ENCODE measurements at regions not wholly inside any gene's neighbourhood (a gene's known extent, or its start where the extent isn't known, plus 50 kb on each side); places are given as distances from the start of the nearest gene placed in this dataset.

- DNase-seq, result no peak
Measured at GRCh38 chr1:39109644-39110043, 83.5 kb downstream of the NDUFS5 start.

GRCh38 chr1:39110325-39110851 is 84.2 kb downstream of the NDUFS5 start:
- no peak for DNase-seq

DNA sequence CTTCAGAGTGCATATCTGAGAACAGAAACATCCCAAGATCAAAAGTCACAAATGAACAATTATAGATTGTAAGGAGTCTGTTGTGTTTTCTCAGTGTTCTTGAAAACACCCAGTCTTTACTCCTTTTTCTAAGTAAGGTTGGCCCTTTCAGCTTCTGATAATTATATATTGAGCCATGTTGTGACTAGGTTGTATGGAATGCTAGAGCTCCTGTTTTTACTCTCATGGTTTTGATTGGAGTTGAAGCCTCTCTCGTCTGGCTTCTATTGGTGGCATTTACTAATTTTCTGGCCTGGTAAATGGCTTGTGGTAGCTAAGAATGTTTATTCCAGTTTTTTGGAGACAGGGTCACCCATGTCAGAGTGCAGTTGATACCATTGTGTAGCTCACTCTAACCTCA is 84.7 kb downstream of the NDUFS5 start:
- no peak for DNase-seq

- no peak for DNase-seq
Measured at GRCh38 chr1:39113109-39113743, 87.1 kb downstream of the NDUFS5 start.

DNA sequence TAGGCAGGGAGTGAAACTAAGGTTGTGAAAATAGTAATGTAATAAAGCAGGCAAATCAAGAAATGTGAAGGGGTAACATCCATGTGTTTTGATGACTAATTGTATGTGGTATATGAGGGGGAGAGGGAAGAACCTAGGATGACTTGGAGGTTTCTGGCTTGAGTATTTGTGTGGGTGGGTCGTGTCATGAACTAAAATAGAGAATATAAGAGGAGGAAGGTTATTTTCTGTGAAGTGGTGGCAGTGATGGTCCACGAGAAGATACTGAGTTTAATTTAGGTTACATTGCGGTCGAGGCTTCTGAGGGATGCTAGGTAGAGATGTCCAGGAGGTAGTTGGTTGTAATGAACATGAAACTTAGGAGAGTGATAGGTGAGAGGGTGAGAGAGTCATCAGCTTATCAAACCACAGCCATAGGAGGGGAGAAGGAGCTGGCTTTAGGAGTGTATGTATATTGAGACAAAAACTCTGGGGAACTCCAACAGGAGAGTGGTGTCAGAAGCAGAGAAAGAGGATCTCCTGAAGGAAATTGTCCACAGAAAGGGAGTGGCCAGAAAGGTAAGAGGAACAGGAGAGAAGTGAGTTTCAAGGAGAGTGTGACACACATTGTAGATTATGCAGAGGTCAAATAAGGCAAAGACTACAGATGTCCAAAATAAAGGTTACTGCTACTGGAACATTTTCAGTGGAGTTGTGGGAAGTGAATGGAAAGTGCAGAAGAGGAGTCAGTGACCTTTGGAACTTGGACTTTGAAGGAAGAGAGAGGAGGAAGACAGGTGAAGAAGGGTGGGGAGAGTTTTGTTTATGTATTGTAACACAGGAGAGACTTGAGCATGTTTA is 89.0 kb upstream of the MACF1 start:
- no peak for DNase-seq

- no peak for DNase-seq
Measured at GRCh38 chr1:39116116-39116607, 88.3 kb upstream of the MACF1 start.

DNA sequence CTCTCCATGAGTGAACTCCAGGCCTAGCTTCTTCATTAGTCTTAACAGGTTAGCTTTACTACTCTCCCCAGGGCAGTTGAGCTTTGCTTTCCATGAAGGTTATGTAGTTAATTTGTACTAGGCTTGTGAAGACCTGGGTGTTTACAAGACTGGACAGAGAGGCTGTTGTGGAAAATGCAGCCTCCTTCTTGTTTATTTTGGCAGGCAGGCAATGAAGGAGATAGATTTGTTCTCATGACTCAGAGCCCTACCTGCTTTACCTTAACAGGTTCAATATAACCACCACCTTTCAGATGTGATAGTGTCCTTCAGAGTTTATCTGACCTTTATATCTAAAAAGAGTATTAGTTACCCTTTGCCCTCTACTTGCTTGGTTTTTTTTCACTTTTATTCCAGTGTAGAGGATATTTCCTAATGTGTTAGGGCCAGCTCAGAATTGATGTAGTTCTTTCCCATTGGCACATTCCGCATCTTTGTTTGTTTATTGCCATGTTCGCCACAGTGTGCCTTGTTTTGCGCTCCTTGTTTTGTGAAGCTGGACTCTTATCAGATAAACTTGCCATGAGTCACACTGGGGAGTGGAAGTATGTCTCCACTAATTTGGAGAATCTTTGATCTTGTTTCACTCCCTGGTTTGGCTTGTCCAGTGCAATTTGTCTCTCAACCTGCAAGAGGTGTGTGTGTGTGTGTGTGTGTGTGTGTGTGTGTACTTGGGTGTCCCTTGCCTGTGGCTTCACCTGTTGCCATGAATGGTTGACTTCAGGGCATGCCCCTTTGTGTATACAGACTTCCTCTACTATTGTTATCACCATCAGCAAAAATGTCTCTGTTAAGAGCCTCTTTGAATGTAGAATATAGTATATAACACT is 87.4 kb upstream of the MACF1 start:
- DNase-seq, result no peak

- DNase-seq, result no peak
Measured at GRCh38 chr1:39117899-39118450, 86.5 kb upstream of the MACF1 start.

GRCh38 chr1:39122056-39122455 is 82.4 kb upstream of the MACF1 start:
- DNase-seq, result no peak

DNA sequence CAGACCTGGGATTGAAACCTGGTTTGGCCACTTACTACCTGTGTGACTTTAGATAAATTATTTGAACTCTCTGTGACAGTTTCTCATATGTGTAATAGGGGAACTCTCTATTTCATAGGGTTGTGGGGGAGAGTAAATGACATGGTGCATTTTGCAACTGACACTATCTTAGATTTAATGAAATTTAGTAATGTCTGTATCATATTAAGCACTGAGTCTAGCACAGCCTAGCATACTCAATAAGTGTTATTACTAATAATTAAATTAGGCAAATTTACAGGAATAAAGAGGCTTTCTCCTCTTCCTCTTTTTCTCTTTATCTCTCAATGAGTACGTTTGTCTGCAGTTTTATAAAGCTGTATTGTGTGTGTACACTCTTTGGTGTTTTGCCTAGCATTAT is 80.2 kb upstream of the MACF1 start:
- no peak for DNase-seq

GRCh38 chr1:39127513-39127912 is 77.0 kb upstream of the MACF1 start:
- no peak for DNase-seq

- no peak for DNase-seq
Measured at GRCh38 chr1:39128126-39128525, 76.4 kb upstream of the MACF1 start.

GRCh38 chr1:39128959-39129358 is 75.5 kb upstream of the MACF1 start:
- DNase-seq, result no peak

GRCh38 chr1:39129514-39129913 is 75.0 kb upstream of the MACF1 start:
- DNase-seq, result no peak

DNA sequence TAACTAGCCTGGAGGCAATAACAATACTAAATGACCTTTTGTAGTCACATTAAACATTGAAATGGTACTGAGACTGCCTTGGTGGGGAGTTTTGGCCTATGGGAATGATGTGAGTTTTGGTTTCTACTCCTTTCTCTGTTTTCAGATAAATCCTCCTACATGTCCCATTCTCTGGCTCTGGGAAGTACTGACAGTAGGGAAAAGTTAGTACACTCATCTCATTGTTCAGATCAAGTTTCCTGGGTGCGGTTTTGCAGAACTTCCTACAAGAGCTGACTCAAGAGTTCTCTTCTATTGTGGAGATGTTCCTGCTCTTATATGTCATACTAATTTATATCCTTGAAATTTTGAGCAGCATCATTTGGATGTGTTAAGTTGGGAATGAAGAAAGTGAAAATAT is 74.2 kb upstream of the MACF1 start:
- DNase-seq, result no peak

DNA sequence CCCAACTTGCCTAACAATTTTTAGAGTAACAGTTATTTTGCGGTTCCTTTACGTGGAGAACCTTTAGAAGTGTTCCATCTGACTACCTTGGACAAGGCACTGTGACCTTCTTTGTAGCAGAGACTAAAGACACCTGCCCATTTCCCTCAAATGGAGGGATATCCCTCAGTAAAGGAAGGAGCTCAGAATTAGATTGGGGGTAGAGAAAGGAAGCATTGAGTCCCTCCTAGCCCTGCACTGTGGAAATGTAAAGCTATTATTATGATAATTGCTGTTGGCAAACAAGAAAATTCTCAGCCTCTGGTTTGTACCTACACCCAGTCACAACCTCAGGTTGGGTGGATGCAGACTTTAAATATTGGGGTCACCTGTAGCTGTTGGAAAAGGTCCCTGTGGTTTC is 72.6 kb upstream of the MACF1 start:
- DNase-seq, result no peak

- no peak for DNase-seq
Measured at GRCh38 chr1:39132505-39133339, 71.8 kb upstream of the MACF1 start.

DNA sequence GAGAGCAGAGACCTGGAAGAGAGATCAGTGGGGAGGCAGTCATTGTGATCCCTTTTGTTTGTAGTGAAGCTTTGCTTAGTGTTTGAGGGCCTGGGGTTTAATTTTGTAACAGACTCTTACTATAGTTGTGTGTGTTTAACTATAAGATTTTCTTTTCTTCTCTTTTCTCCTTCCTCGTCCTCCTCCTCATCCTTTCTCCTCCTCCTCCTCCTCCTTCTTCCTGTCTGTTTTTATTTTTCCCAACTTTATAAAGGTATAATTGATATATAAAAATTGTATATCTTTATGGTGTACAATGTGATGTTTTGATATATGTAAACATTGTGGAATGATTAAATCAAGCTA is 71.2 kb upstream of the MACF1 start:
- DNase-seq, result no peak

DNA sequence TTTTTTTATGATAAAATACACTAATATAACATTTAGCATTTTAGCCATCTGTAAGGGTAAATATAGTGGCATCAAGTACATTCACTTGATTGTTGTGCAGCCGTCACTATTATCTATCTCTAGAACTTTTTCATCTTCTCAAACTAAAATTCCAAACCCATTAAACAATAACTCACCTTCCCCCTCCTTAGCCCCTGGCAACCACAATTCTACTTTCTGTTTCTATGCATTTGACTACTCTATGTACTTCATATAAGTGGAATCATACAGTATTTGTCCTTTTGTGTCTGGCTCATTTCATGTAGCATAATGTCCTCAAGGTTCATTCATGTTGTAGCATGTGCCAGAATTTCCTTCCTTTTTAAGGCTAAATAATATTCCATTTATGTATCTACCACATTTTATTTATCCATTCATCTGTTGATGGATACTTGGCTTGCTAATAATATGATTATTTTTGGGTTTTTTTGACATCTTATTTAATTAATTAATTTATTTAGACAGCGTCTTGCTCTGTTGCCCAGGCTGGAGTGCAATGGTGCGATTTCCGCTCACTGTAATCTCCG is 69.6 kb upstream of the MACF1 start:
- no peak for DNase-seq

GRCh38 chr1:39136638-39137037 is 67.9 kb upstream of the MACF1 start:
- no peak for DNase-seq

- DNase-seq, result no peak
Measured at GRCh38 chr1:39139723-39140360, 64.7 kb upstream of the MACF1 start.
